Inflammatory macrophage treated with lipopolysaccharide for 4 hours (primary cell): ENCODE measurements at regions not wholly inside any gene's neighbourhood (a gene's known extent, or its start where the extent isn't known, plus 50 kb on each side); places are given as distances from the start of the nearest gene placed in this dataset.
"Not testable (repeated sequence)": the region's sequence is repeated elsewhere in the genome, so short reads cannot be mapped to it uniquely, and the experiment has no call there.

Experiments
- DNase-seq: peaks from one replicate; pipeline ENCODE4 v3.0.0-alpha.2; 2020

DNA sequence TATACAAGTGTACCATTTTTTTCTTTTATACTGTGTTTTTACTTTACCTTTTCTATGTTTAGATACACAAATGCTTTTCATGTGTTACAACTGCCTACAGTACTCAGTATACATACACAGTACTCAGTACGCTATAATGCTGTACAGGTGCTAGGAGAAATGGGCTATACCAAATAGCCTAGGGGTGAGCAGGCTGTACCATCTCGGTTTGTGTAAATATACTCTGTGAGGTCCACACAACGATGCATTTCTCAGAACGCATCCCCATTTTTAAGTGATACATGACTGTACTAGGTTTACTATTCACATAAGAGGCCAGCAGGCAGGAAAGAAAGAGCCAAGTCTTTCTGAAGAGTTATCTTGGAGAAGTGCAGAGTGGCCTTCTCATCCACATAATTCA, 426.4 kb upstream of the MTPN start:
- no peak for DNase-seq

DNA sequence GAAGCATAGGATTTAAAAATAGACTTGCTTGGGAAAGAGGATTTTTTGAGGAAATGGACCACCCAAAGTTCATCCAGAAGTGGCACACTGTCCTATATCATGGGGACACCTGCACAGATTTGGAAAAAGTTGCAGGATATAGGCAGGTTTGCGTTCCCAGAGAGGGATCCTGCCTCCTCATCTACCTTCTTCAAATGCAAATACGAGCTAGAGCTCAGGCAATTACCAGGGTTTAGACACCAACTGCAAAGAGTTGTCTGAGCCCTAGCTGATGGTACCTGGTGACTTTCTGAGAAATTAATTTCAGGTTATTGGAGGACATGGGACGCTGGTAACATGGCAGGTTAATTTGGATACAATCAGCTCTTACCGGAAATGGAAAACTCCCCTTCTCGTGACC, 423.7 kb upstream of the MTPN start:
- DNase-seq = no peak

DNA sequence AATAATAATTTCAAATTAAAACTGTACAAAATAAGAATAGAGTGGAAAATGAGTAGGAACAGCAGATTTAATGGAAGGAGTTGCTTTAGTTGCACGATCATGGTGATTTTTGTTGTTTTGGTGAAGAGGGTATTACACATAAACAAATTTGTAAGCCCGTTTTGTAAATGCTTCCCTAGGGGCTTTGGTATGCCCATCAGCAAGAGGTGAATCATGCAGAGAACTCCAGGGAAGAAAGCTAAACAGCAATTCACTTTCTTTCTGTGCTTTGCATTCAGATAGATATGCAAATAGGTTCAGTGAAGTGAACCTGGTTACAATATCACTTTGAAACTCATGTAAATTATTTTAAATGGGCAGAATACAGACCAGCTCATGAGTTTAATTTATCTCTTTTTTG, 422.2 kb upstream of the MTPN start:
- no peak for DNase-seq

DNA sequence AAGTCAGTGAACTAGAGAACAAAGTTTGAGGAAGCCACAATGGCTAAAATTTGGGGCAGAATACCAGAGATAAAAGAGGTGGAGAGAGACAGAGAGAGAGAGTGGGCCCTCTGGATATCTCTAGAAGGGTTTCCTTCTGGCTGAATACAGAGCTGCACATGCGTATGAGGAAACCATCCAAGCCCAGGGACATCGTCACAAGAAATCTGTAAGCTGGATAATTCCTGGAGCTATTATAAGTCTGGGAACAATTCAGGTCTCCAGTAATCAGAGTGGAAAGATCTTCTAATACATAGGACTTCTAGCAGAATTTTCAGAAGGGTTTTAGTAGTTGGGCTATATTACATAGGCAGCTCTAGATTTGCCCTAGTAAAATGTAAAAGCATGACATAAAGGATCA, 415.7 kb upstream of the MTPN start:
- no peak for DNase-seq

DNA sequence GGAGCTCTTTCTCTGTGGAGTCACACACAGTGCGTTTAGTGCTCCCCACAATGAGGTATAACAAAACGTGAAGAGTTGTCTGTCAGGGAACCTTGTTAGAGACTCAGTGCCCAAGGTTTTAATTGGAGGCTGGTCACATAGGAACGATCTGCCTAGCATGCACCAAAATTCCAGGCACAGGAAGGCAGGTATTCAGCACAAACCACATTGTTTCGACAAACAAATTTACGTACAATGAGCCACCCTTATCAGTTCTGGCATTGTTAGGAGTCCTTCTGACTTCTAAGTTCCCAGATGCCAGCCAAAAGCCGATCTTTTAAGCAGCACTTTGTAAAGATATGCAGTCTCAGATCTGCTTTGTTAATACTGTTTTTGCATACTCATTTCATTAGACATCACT, 414.2 kb upstream of the MTPN start:
- DNase-seq = no peak

DNA sequence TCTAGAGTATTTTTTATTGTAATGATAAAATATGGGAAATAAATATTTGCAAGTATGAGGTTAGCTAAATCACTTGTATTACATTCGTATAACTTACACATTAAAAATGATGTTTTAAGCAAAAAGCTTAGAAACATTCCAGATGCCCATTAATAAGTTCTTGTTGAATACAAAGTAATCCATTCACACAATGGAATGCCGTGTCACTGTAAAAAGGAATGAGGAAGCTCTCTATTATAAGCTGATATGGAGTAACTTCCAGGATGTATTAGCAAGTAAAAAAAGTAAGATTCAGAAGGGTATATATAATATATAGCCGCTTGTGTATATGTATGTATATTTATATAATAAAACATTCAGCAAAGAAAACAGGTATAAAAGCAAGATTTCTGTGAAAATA, 412.8 kb upstream of the MTPN start:
- no peak for DNase-seq

DNA sequence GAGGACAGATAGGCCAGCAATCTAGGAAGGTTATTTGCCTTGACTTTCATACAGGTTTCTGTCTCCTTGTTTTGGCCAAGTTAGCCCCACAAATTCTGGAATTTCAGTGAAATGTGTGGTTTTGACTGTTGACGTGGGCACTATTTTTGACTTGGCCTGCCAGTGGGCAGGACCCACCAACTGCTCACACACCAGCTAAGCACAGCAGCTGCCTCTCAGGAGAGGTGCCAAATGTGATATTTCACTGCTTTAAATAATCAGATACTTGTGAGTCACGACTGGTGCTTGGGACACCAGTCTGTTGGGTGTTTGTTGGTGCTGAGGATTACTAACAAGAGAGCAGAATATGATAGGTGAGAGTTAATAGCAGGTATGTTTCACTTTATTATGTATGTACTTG, 409.7 kb upstream of the MTPN start:
- no peak for DNase-seq

DNA sequence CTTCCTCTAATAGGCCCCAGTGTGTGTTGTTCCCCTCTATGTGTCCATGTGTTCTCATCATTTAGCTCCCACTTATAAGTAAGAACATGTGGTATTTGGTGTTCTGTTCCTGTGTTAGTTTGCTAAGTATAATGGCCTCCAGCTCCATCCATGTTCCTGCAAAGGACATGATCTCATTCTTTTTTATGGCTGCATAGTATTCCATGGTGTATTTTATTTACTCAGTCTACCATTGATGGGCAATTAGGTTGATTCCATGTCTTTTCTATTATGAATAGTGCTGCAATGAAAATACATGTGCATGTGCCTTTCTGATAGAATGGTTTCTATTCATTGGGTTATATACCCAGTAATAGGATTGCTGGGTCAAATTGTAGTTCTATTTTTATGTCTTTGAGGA, 394.2 kb upstream of the MTPN start:
- DNase-seq = not testable (repeated sequence)

DNA sequence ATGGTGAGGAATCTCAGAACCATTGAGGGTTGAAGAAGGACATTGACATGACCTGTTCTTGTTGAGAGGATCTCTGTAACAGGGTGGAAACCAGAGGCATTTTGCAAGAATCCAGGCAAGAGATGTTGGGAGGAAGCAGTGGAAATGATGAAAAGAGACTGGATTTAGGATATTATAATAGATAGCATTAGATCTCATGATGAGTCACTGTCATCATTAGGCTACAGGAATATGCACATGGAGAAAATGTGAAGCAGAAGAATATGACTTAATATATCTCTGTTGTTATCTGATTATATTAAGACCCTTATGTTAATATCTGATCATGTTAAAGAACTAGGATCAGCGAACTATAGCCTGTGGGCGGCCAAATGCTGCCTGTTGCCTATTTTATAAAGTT, 393.0 kb upstream of the MTPN start:
- no peak for DNase-seq

DNA sequence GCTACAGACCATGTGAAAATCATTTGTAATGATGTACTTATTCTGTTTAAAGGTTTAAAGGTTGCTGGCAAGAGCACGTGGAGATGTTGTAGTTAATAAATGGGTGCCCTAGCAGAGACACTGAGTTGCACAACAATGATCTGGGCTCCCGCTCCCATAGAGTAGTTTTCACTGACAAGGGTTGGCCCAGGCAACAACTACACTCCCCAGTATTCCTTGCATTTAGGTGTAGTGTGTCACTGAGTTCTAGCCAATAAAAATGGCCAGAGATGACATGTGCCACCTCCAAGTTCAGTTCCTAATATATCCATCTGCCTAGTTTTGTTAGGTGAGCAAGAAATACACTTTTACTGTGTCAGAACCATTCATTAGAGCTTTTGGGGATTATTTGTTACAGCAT, 392.1 kb upstream of the MTPN start:
- DNase-seq = no peak

DNA sequence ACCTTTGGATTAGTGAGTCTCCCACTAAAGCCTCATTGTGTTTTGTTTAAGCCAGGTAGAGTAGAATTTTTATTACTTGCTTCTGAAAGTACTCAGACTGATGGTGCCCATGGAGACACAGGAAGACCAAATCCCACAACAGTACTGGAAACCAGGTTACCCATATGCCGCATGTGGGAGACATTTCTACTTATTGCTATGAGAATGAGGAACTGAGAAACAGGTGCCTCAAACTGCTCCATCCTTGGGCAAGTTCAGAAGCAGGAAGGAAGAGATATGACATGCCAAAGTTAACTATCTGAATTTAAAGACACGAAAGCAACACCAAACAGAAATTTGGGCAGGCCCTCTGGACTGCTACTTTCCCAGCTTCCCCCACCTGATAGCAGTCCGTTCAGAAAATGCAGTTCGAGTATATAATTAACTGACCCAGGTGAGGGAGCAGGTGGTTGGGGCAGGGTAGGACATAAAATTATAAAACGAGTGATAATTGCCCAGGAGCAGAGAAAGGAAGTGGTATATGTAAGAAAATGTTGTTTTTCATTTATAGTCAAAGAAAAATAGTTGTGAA, 382.3 kb upstream of the MTPN start:
- DNase-seq = no peak

DNA sequence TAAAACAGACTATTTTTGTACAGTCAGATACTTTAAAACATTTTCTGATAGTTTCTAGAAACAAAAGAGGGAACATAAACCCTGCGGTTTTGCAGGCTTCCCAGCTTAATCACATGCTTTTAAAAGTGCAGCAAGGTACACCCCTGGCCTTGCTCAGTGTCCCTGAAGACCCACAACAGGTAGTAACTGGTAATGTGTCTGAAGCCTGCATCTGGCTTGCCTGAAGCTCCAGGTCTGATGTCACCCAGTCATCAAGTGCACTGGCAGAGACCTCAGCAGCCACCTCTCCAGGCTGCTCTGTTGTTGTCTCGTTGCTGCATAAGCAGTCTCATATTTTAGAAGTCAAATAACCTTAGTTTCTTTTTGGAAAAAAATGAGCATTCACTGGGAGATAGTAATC, 376.1 kb upstream of the MTPN start:
- DNase-seq = no peak

DNA sequence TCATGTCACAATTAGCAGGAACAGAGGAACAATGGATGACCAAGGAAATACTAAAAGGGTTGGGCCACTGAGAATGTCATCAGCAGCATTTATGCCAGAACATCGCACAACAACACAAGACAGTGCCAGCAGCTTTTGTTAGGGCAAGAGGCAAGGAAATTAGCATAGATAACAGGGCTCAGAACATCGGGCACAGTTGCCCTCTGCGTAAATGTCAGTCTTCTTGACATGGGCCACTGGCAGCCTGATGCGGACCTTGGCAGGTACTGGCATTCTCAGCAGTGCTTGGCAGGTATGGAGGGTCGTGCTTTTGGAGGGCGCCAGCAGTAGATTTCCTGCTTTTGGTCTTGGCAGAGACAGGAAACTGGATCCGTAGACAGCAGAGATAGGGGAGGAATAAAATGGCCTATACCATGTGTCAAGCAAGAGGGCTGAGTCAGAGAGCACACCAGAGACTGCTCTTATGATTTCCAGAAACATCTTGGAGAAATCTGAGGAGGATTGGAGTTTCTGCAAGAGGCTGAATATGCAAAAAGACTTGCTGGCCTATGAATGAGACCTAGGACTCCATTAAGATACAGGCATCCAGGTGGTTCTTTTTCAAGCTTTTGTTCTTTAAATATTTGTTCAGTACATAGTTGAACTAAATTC, 371.5 kb upstream of the MTPN start:
- no peak for DNase-seq

DNA sequence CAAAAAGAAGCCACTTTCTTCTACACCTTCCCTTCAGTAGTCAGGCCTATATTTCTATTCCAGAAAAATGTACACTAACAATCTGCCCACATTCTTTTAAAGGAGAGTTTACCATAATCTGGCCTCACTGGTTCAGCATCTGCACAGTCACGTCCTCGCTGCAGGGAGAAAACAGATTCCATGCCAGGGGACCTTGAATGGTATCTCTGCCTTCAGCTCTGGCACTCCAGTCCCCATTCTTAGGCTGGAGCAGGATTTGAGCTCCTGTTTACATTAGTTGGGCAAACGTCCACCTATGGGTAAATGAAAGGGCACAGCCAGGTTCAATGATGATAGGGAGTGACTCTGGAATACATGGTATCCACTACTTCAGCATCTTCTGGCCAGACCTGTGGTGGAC, 371.0 kb upstream of the MTPN start:
- no peak for DNase-seq

DNA sequence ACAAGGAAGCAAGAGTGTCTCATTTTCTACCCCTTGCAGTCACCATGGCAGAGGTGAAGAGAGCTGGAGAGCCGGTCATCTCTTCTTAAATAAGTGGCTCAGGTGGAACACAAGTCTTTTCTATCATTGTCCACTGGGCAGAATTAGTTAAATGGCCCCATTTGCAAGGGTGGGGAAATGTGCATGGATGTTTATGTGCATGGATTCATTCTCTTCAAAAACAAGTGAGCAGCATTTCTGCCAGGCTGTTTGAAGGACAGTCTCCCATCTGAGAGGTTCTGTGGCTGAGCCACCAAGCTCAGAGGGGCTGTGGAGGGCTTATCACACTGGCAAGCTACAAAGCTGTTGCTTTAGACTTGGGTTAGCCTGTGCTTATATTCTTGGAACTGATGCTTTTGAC, 370.3 kb upstream of the MTPN start:
- no peak for DNase-seq

DNA sequence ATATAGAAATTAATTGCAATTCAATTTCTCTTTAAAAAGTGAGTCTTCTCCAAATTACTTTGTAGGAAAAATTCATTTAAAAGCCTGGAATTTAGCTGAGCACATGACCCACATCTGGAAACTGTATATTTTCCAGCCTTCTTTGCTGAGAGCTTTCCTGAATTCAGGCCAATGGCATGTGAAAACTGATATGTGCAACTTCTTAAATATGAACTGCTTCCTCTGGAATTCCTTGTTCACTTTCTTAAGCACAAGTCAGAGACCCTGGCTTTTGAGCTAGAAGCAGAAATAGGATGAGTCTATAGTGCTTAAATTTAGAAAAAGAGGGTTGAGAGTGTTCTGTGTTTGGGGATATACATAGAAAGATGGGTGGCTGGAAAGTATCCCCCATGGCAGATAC, 365.1 kb upstream of the MTPN start:
- DNase-seq = no peak

DNA sequence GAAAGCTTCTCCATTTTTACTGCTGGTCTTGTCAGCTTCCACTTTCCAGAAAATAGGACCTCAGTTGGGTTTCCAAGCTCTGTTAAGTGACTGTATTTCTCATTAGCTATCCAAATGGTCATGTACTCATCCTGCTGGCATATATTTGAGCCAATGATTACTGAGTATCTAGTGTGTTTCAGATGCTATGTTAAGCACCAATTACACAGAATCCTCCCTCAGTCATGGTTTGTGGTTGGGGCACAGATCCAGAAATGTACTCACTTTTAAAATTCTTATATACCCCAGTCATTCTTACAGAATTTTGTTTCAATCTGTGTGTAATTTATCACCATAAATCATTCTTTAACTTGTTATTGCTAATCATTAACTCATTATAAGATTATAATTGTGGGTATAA, 362.3 kb upstream of the MTPN start:
- DNase-seq = no peak

DNA sequence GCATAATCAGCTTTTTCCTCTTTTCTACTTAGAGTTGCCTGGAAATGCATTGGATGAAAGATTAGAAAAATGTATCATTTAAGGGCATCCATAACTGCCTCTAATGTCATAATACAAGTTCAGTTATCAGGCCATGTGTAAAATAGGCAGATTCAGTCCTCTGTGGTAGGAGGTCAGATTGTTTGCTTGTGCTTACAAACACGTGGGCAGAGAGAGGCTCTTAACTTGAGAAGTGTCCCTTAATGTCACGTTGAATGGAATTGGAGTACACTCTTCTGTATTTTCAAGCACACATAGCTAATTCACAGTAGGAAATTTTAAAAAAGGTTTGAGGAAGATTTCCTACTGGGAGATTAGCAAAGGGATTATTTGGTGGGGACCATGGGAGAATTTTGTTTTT, 359.8 kb upstream of the MTPN start:
- DNase-seq = no peak

DNA sequence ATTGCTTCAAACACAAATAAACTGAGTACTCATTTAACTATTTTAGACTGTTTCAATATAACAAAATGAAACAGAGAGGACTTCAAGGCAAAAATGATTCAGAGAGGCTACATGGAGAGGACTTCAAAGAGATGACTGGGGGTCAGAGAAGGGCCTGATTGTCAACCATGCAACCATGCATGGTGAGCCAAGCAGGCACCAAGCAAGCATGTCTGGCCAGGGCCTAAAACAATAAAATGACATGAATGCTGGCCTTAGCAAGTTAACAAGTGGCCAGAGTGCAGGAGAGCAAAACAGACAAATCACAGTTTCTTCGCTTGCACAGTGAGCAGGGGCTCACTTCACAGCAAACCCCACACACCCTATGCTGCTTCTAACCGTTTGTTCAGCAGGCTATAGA, 356.5 kb upstream of the MTPN start:
- no peak for DNase-seq

DNA sequence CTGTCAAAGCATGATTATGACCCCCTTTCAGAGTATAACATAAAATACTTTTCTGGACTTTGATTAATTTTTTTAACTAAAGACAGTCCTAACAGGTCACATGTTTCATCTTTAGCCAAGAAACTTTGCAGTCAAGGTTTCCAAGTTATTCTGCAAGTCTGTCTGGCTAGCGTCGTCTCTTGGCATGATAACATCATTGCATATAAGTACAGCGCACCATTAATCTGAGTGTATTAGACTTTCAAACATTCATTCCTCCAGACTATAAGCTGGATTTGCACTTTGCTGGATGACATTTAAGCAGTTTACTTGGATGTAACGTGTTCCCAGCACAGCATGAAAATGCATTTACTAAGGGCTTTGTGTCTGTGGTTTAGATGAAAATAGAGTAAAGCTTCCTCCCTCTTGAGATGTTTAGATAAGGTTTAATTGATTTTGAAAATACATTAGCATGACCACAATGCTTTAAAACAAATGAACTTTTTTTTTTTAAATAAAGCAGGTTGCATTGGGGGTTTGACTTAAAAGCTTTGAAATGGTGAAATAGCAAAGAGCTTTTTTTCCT, 349.0 kb upstream of the MTPN start:
- DNase-seq = no peak

DNA sequence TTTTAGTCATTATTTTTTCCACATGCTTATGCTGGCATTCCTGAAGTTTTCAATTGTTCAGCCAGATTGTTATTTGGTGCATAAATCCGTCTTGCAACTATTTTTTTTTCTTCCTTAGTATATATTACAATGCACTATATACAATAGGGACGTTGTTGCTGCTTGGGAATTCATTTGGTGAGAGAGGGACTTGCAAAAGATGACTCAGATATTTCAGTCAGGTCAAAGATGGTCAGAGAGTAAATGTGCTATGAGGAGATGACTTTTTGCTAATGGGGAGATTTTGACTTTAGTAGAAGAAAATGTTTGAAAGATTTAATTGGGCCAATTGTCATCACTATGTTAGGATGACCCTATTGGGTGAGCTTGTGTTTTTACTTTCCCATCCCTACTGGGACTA, 348.4 kb upstream of the MTPN start:
- no peak for DNase-seq

DNA sequence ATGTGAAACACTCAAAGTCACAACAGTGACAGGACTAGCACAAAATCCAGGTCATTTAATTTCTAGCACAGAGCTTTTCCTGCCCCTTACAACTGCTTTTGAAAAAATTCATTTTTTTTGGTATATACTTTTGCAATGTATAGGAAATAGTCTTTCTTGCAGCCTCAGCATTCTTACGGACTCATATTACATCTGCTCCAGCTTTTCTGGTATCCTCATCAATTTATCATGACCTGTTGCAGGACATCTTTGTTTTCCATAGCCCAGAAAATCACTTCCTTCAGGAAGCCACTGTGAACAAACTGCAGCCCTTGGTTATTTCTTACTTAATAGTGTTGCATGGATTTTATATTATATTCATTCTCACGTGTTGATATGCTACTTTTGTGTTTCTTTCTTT, 347.9 kb upstream of the MTPN start:
- no peak for DNase-seq

DNA sequence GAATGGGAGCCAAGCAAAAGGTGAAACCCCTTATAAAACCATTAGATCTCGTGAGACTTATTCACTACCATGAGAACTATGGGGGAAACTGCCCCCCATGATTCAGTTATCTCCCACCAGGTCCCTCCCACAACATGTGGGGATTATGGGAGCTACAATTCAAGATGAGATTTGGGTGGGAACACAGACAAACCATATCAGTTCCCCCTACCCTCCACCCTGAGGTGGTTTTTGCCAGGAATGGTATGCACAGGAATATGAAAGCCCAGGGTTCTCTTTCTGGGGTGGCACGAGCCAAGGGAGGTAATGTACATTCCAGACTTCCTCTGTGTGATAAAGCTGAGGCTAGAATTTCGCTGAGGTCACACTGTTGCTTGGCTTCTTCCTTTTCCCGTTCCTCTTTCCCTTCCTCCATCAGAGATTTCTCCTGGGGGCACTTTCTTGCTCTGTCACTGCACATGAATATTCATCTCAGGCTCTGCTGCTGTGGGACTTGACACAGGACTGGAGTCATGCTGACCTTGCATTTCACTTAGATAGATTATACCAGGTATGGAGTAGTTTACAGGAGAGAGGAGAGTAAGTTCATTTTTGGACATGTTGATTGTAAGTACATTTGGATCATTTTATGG, 347.0 kb upstream of the MTPN start:
- DNase-seq = no peak

DNA sequence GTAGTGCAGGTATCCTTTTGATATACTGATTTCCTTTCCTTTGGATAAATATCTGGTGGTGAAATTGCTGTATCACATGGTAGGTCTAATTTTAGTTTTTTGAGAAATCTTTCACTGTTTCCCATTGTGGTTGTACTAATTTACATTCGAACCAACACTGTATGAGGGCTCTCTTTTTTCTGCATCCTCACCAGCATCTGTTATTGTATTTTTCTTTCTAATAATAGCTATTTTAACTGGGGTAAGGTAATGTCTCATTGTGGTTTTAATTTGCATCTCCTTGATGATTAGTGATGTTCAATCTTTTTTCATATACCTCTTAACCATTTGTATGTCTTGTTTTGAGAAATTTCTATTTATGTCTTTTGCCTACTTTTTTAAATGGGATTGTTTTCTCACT, 335.4 kb upstream of the MTPN start:
- DNase-seq = no peak

DNA sequence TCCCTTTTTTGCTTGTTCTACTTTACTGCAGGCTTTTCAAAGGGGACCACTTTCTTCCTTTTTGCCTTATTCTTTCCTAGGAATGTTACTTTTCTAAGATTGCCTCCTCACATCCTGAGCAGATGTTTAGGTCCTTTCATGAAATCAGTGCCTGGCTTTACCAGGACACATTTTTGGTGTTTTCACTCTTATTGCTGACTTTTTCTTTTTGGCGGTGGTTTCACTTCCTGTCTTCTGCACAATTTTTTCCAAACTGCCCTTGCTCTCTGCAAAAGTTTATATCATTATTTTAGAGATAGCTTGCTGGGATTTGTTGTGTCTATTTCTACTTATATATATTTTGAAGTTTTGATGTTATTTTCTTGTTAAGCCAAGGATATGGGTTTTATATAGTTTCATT, 332.2 kb upstream of the MTPN start:
- no peak for DNase-seq
